Endothelial cell (in vitro differentiated cells): ENCODE measurements at regions not wholly inside any gene's neighbourhood (a gene's known extent, or its start where the extent isn't known, plus 50 kb on each side); places are given as distances from the start of the nearest gene placed in this dataset.
"Not testable (repeated sequence)": the region's sequence is repeated elsewhere in the genome, so short reads cannot be mapped to it uniquely, and the experiment has no call there.

ENCODE experiments used
- DNase-seq: peaks from one replicate; pipeline ENCODE4 v3.0.0; 2021; ENCODE audit warnings: low spot score
- H3K27ac Mint-ChIP-seq: one replicate; pipeline ENCODE4 v1.8.0; 2021; ENCODE audit warnings: mixed read lengths, inconsistent platforms; ENCODE audit not compliant: unreplicated experiment
- H3K27me3 Mint-ChIP-seq: one replicate; pipeline ENCODE4 v1.8.0; 2021; ENCODE audit warnings: mild to moderate bottlenecking, moderate library complexity, mixed read lengths, inconsistent platforms; ENCODE audit not compliant: unreplicated experiment
- H3K36me3 Mint-ChIP-seq: one replicate; pipeline ENCODE4 v1.8.0; 2021; ENCODE audit warnings: mild to moderate bottlenecking, low read depth, mixed read lengths, inconsistent platforms; ENCODE audit not compliant: unreplicated experiment
- H3K4me1 Mint-ChIP-seq: one replicate; pipeline ENCODE4 v1.8.0; 2021; ENCODE audit warnings: mild to moderate bottlenecking, mixed read lengths, inconsistent platforms; ENCODE audit not compliant: unreplicated experiment
- H3K4me3 Mint-ChIP-seq: one replicate; pipeline ENCODE4 v1.8.0; 2021; ENCODE audit warnings: mild to moderate bottlenecking, mixed read lengths, inconsistent platforms; ENCODE audit not compliant: unreplicated experiment
- H3K9me3 Mint-ChIP-seq: one replicate; pipeline ENCODE4 v1.8.0; 2021; ENCODE audit warnings: mixed read lengths, inconsistent platforms; ENCODE audit not compliant: unreplicated experiment
- CTCF ChIP-seq: fragments of 200-600 bp; sonication (generic); IDR thresholded peaks from one replicate; pipeline ENCODE4 v1.5.0; 2021; ENCODE audit warnings: antibody characterized with exemption; ENCODE audit not compliant: unreplicated experiment

- H3K36me3 Mint-ChIP-seq = no peaks in the 10 kb centered on the region
- H3K4me3 Mint-ChIP-seq = no peak overlapping the region
- H3K9me3 Mint-ChIP-seq = no peaks in the 10 kb centered on the region
- TF ChIP-seq CTCF = no peak
- peaks cover 1% of the 10 kb centered on the region for H3K27me3 Mint-ChIP-seq
- H3K27ac Mint-ChIP-seq = no peak overlapping the region
- no peak for DNase-seq
- H3K4me1 Mint-ChIP-seq = peaks cover 3% of the 10 kb centered on the region
These were observed 133.0 kb upstream of the NECTIN3 start for GRCh38 chr3:110938629-110939028.

- no peak overlapping the region for H3K27ac Mint-ChIP-seq
- H3K4me1 Mint-ChIP-seq = peaks cover under 1% of the 10 kb centered on the region
- no peak for TF ChIP-seq CTCF
- no peaks in the 10 kb centered on the region for H3K36me3 Mint-ChIP-seq
- peaks cover 3% of the 10 kb centered on the region for H3K9me3 Mint-ChIP-seq
- H3K4me3 Mint-ChIP-seq = no peak overlapping the region
- H3K27me3 Mint-ChIP-seq = peaks cover 1% of the 10 kb centered on the region
- no peak for DNase-seq
These were observed 131.6 kb upstream of the NECTIN3 start for GRCh38 chr3:110940055-110940454.

GRCh38 chr3:110944782-110945181 is 126.8 kb upstream of the NECTIN3 start:
- Mint-ChIP-seq H3K36me3 (peaks cover 8% of the 10 kb centered on the region), H3K27me3 (peaks cover 1% of the 10 kb centered on the region), H3K4me1 (no peaks in the 10 kb centered on the region), H3K9me3 (peaks cover 26% of the 10 kb centered on the region), H3K4me3 (no peak overlapping the region), H3K27ac (no peak overlapping the region)
- no peak for TF ChIP-seq CTCF
- no peak for DNase-seq

- peaks cover 13% of the 10 kb centered on the region for H3K36me3 Mint-ChIP-seq
- H3K9me3 Mint-ChIP-seq = peaks cover 31% of the 10 kb centered on the region
- no peaks in the 10 kb centered on the region for H3K27me3 Mint-ChIP-seq
- no peak overlapping the region for H3K27ac Mint-ChIP-seq
- DNase-seq = no peak
- no peaks in the 10 kb centered on the region for H3K4me1 Mint-ChIP-seq
- no peak for TF ChIP-seq CTCF
- no peak overlapping the region for H3K4me3 Mint-ChIP-seq
These were observed 124.8 kb upstream of the NECTIN3 start for GRCh38 chr3:110946810-110947209.

- H3K4me3 Mint-ChIP-seq, DNase-seq, H3K27me3 Mint-ChIP-seq, H3K4me1 Mint-ChIP-seq, H3K27ac Mint-ChIP-seq: not testable (repeated sequence)
- Mint-ChIP-seq H3K9me3 (peaks cover 31% of the 10 kb centered on the region), H3K36me3 (peaks cover 13% of the 10 kb centered on the region)
These were observed 122.4 kb upstream of the NECTIN3 start for GRCh38 chr3:110949194-110949593.
